Spleen (tissue), 11 donors: ENCODE measurements at regions not wholly inside any gene's neighbourhood (a gene's known extent, or its start where the extent isn't known, plus 50 kb on each side); places are given as distances from the start of the nearest gene placed in this dataset.

ENCODE experiments used
- DNase-seq: peaks from one replicate; pipeline ENCODE4 v3.0.0-alpha.2; 2020
- H3K27ac ChIP-seq, 8 donors: fragments of 200-600 bp; sonication (generic) in 7 of 8; 1 replicate in 4 of 8; 2 replicates in 4 of 8; pipeline versions ENCODE4 v1.5.0 to v1.8.0; 2016 to 2021; ENCODE audit warnings: inconsistent platforms in 4 of 8, mild to moderate bottlenecking in 4 of 8, moderate library complexity in 1 of 8
- H3K27me3 ChIP-seq, 7 donors: fragments of 200-600 bp; sonication (generic) in 6 of 7; replicated peaks in 1 of 7; 1 replicate in 4 of 7; 2 replicates in 3 of 7; pipeline versions ENCODE4 v1.5.0 to v1.8.0; 2016 to 2021; ENCODE audit warnings: inconsistent platforms in 3 of 7, mild to moderate bottlenecking in 1 of 7
- H3K36me3 ChIP-seq, 6 donors: fragments of 200-600 bp; sonication (generic) in 5 of 6; 1 replicate in 4 of 6; 2 replicates in 2 of 6; pipeline versions ENCODE4 v1.5.0 to v1.8.0; 2016 to 2021; ENCODE audit warnings: inconsistent platforms in 2 of 6
- H3K4me1 ChIP-seq, 6 donors: fragments of 200-600 bp; sonication (generic) in 5 of 6; 1 replicate in 3 of 6; 2 replicates in 3 of 6; pipeline versions ENCODE4 v1.5.0 to v1.8.0; 2016 to 2021; ENCODE audit warnings: inconsistent platforms in 3 of 6
- H3K4me3 ChIP-seq, 8 donors: fragments of 200-600 bp; sonication (generic) in 7 of 8; 1 replicate in 4 of 8; 2 replicates in 4 of 8; pipeline versions ENCODE4 v1.5.0 to v1.8.0; 2016 to 2021; ENCODE audit warnings: inconsistent platforms in 4 of 8, mild to moderate bottlenecking in 4 of 8, moderate library complexity in 2 of 8
- H3K9me3 ChIP-seq, 8 donors: fragments of 200-600 bp; sonication (generic) in 7 of 8; 1 replicate in 4 of 8; 2 replicates in 4 of 8; pipeline versions ENCODE4 v1.5.0 to v1.8.0; 2016 to 2021; ENCODE audit warnings: inconsistent platforms in 4 of 8
- POLR2A ChIP-seq, 3 donors: fragments of 450-650 bp; IDR thresholded peaks; one replicate each; pipeline ENCODE4 v1.5.1; 2017; ENCODE audit warnings: antibody characterized with exemption in 3 of 3, mild to moderate bottlenecking in 1 of 3
- POLR2AphosphoS5 ChIP-seq, 3 donors: sonication (generic); formaldehyde crosslinking; IDR thresholded peaks; one replicate each; pipeline ENCODE4 v1.5.1; 2017; ENCODE audit warnings: antibody characterized with exemption in 3 of 3
- WGBS, 5 donors: extraction: QIAGEN DNeasy Blood & Tissue Kit in 3 of 5; methylation state at CpG; one replicate each; pipeline versions ENCODE4 v1.1.5 to v1.1.7; 2013 to 2018; 5-methylcytosine and 5-hydroxymethylcytosine counted together
- intact Hi-C: fragments of 100-400 bp; cut with DNase I; formaldehyde crosslinking; loops from one replicate; pipeline ENCODE4 v1.15.0; 2023; ENCODE audit warnings: low total_unique reads
- TF ChIP-seq, protein P1 (sequence below), 11 experiments: fragments of 200-600 bp in 7 of 11; fragments of 450-650 bp in 4 of 11; sonication (generic) in 4 of 11; IDR thresholded peaks in 8 of 11; conservative IDR thresholded peaks in 3 of 11; 1 replicate in 7 of 11; 2 replicates in 4 of 11; pipeline versions ENCODE4 v1.4.0 to v1.8.0; 2016 to 2021; ENCODE audit warnings: antibody characterized with exemption in 11 of 11, inconsistent platforms in 4 of 11, mild to moderate bottlenecking in 1 of 11
- donor health status: healthy with polysubstance abuse.
- donor health status: DM: no; HTN: no; CAD: no; lungs with moderate emphysema.
- donor health status: DM: no; HTN: no; CAD: no.
- donor health status: Bipolar disorder and iron deficiency.
- donor health status: healthy.
- donor health status: DM: no; HTN: no; CAD: no.
- donor health status: DM: yes; HTN: yes; CAD: no.

DNA sequence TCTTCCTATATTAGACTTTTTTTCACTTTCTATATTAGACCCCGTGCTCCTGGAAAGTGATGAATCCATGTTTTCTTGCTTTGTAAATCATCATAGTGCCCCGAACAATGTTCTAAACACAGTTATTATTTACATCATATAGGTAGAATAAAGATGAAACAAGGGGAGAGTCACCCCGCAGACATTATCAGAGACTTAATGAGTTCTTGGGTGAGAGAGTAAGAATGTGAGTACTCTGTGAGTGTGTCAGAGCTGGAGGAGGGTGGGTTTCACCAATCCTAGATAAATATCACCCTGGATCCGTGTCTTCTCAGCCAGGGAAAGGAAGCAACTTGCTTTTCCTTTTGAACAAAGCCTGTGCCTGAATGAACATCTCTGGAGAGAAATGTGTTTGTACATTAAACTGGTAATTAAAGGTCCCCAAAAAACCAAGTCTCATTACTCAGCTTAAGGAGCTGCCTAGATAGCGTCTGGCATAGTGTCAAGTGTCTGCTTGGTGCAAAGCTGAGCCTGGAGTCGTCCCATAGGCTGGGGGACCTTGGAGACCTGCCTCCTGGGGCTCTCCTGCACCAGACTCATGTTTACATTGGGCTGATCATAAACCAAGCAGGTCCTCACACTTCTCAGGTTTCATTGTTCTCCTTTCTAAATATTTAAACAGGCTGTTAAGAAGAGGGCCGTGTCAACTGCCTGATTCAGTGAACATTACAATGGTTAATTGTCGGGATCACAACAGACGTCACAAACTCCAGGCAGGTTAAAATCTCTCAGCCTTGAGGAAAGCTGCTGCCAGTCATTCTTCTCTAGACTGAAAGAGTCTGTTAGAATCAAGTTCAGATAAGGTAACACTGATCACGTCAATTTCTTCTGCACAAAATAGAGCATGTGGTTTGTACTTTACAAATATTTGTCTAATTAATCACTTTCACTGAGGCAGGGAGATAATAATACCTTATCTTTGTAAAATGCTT is 179.7 kb upstream of the MYLIP start:
- no peaks in the 10 kb centered on the region for H3K27me3 ChIP-seq
- TF ChIP-seq POLR2AphosphoS5 (IDR thresholded peaks at IDR 0.05) (no peak), POLR2A (IDR thresholded peaks at IDR 0.05) (no peak)
- TF ChIP-seq, protein P1, sequence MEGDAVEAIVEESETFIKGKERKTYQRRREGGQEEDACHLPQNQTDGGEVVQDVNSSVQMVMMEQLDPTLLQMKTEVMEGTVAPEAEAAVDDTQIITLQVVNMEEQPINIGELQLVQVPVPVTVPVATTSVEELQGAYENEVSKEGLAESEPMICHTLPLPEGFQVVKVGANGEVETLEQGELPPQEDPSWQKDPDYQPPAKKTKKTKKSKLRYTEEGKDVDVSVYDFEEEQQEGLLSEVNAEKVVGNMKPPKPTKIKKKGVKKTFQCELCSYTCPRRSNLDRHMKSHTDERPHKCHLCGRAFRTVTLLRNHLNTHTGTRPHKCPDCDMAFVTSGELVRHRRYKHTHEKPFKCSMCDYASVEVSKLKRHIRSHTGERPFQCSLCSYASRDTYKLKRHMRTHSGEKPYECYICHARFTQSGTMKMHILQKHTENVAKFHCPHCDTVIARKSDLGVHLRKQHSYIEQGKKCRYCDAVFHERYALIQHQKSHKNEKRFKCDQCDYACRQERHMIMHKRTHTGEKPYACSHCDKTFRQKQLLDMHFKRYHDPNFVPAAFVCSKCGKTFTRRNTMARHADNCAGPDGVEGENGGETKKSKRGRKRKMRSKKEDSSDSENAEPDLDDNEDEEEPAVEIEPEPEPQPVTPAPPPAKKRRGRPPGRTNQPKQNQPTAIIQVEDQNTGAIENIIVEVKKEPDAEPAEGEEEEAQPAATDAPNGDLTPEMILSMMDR (IDR thresholded peaks at IDR 0.05 in 8 of 11, conservative IDR thresholded peaks at IDR 0.05 in 3 of 11), result no peak
- H3K27ac ChIP-seq, result no peak overlapping the region
- H3K4me1 ChIP-seq, result peaks cover 0 to 19% (median 3%) of the 10 kb centered on the region in 6 donors
- no peak overlapping the region for H3K4me3 ChIP-seq
- peaks cover 0 to 4% (median 0%) of the 10 kb centered on the region in 8 donors for H3K9me3 ChIP-seq
- intact Hi-C loops, result no loop called here
- no peaks in the 10 kb centered on the region for H3K36me3 ChIP-seq
- no peak for DNase-seq
- 79 to 90% (median 84%) methylated on average over 10 of the region's 10 CpGs for WGBS, 5 donors

DNA sequence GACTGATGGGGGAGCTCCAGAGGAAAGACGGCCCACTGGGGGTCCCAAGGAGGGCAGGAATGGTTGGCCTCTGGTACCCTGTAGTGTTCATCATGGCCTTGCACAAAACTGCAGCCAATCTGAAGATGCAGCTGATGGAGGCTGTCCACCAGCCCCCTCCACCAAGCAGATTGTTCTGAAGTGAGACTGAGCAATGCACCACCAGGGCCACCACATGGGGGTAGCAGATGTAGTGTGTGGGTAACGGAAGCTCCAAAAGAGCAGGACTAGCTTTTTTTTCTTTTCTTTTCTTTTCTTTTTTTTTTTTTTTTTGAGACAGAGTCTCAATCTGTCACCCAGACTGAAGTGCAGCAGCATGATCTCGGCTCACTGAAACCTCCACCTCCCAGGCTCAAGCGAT is 181.0 kb upstream of the MYLIP start:
- intact Hi-C loops, result no loop called here

DNA sequence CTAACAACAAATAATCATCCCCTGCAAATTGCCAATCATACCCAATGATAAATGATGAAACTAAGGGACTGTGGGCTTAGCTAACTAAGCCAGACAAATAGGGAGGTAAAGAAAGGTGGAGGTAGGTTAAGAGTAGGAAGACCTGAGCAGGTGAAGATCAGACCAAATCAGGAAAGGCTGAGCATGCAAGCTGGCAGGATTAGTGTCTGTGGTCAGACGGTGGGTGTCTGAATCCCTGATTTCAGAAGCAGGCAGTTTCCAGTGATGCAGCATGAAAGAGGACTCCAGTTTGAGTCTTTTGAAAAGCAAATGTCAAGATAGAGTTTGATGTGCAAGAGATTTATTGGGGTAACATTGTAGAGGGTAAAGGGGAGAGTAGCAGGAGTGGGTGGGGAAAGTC is 181.4 kb upstream of the MYLIP start:
- no peak for DNase-seq
- Histone ChIP-seq H3K4me1 (peaks cover 0 to 4% (median 0%) of the 10 kb centered on the region in 6 donors), H3K27me3 (no peaks in the 10 kb centered on the region), H3K36me3 (no peaks in the 10 kb centered on the region), H3K4me3 (no peak overlapping the region), H3K9me3 (peaks cover 0 to 4% (median 0%) of the 10 kb centered on the region in 8 donors), H3K27ac (no peak overlapping the region)
- intact Hi-C loops, result no loop called here
- WGBS, 5 donors, result 55 to 100% (median 91%) methylated on average over 1 of the region's 1 CpG
- TF ChIP-seq, protein P1 (IDR thresholded peaks at IDR 0.05 in 8 of 11, conservative IDR thresholded peaks at IDR 0.05 in 3 of 11), result no peak
- no peak for TF ChIP-seq POLR2A (IDR thresholded peaks at IDR 0.05)
- no peak for TF ChIP-seq POLR2AphosphoS5 (IDR thresholded peaks at IDR 0.05)

More for the DNA sequence above, 181.0 kb upstream of the MYLIP start:
- H3K36me3 ChIP-seq, result no peaks in the 10 kb centered on the region
- H3K27ac ChIP-seq, result no peak overlapping the region
- no peak for DNase-seq
- no peak overlapping the region for H3K4me3 ChIP-seq
- peaks cover 0 to 9% (median 1%) of the 10 kb centered on the region in 6 donors for H3K4me1 ChIP-seq
- 92 to 98% (median 98%) methylated on average over 4 of the region's 4 CpGs for WGBS, 5 donors
- TF ChIP-seq, protein P1 (IDR thresholded peaks at IDR 0.05 in 8 of 11, conservative IDR thresholded peaks at IDR 0.05 in 3 of 11), result no peak
- TF ChIP-seq POLR2AphosphoS5 (IDR thresholded peaks at IDR 0.05) (no peak), POLR2A (IDR thresholded peaks at IDR 0.05) (no peak)
- no peaks in the 10 kb centered on the region for H3K27me3 ChIP-seq
- peaks cover 0 to 4% (median 0%) of the 10 kb centered on the region in 8 donors for H3K9me3 ChIP-seq

DNA sequence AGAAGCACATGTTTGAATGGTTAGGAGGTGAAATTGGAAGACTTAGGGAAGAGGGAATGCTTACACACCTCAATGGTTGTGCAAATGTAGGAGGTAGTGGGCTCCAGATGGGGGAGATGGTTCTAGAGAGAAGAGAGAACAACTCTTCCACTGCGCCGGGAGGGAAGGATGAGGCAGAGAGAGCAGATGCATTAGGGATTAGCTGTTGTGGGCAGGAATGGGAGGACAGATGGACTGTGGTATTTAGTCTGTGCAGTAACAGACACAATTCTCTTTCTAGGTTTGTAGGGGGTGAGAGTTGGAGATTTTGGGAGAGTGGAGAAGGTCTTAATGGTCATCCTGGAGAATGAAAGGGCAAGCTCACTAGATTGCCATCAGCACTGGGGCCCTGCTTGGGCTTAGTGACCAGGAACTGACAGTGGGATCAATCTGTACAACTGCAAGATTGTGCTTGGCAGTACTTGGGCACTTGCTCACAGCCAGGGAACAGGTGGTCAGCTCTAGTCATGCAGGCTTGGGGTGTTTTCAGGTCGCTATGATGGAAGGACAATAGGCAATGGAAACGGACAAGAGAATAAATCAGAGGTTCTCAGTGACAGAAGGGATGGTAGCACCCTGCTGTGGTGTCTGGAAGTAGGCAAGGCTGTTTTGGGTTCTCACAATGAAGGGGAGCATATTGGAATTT is 182.0 kb upstream of the MYLIP start:
- no peak for DNase-seq
- Histone ChIP-seq H3K36me3 (no peaks in the 10 kb centered on the region), H3K27ac (no peak overlapping the region), H3K4me1 (no peaks in the 10 kb centered on the region), H3K9me3 (peaks cover 0 to 4% (median 0%) of the 10 kb centered on the region in 8 donors), H3K27me3 (no peaks in the 10 kb centered on the region), H3K4me3 (no peak overlapping the region)
- TF ChIP-seq POLR2A (IDR thresholded peaks at IDR 0.05) (no peak), POLR2AphosphoS5 (IDR thresholded peaks at IDR 0.05) (no peak)
- TF ChIP-seq, protein P1 (IDR thresholded peaks at IDR 0.05 in 8 of 11, conservative IDR thresholded peaks at IDR 0.05 in 3 of 11), result no peak
- intact Hi-C loops, result no loop called here
- 67 to 91% (median 85%) methylated on average over 4 of the region's 4 CpGs for WGBS, 5 donors
